Ishikawa (cell line): ENCODE measurements at regions not wholly inside any gene's neighbourhood (a gene's known extent, or its start where the extent isn't known, plus 50 kb on each side); places are given as distances from the start of the nearest gene placed in this dataset.

Experiments
- CEBPB ChIP-seq: IDR thresholded peaks from 2 replicates; pipeline ENCODE4 v1.6.1; 2012
- CREB1 ChIP-seq: IDR thresholded peaks from 2 replicates; pipeline ENCODE4 v1.6.1; 2012; ENCODE audit warnings: low read depth
- EP300 ChIP-seq: IDR thresholded peaks from 2 replicates; pipeline ENCODE4 v1.6.1; 2012; ENCODE audit warnings: borderline replicate concordance
- FOXM1 ChIP-seq: IDR thresholded peaks from 2 replicates; pipeline ENCODE4 v1.6.1; 2012; ENCODE audit warnings: low read depth, borderline replicate concordance
- NFIC ChIP-seq: IDR thresholded peaks from 2 replicates; pipeline ENCODE4 v1.6.1; 2012
- TAF1 ChIP-seq: IDR thresholded peaks from 2 replicates; pipeline ENCODE4 v1.6.1; 2012; ENCODE audit warnings: low read depth, mild to moderate bottlenecking
- TCF12 ChIP-seq: IDR thresholded peaks from 2 replicates; pipeline ENCODE4 v1.6.1; 2012; ENCODE audit warnings: low read depth
- YY1 ChIP-seq: IDR thresholded peaks from 2 replicates; pipeline ENCODE4 v1.6.1; 2012; ENCODE audit warnings: low read depth
- ZBTB7A ChIP-seq: IDR thresholded peaks from 2 replicates; pipeline ENCODE4 v1.6.1; 2012; ENCODE audit warnings: low read depth
- TF ChIP-seq, protein P1 (sequence below): IDR thresholded peaks from 2 replicates; pipeline ENCODE4 v1.6.1; 2012; ENCODE audit warnings: low read depth, mild to moderate bottlenecking

DNA sequence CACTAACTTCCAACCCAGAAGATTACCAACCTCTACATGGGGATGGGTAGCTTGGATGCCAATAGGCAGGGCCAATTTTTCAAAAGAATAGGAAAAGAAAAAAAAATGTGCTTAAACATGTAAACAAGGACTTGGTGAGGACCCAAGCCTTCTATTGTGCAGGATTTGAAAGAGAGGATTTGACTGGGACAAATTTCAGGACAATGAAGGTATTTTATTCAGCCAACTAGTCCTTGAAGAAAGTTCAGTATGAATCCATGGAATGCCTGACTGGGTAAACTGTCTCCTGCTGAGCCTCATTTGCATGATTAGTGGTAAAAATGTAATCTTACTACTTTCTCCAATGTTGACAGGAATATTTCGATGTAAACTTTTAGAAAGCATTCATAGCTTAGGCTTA is 192.5 kb upstream of the RORB start:
- TF ChIP-seq EP300, result no peak
- TF ChIP-seq YY1, result no peak
- no peak for TF ChIP-seq CREB1
- no peak for TF ChIP-seq TCF12
- TF ChIP-seq FOXM1, result no peak
- TF ChIP-seq NFIC, result no peak
- no peak for TF ChIP-seq ZBTB7A
- TF ChIP-seq, protein P1, sequence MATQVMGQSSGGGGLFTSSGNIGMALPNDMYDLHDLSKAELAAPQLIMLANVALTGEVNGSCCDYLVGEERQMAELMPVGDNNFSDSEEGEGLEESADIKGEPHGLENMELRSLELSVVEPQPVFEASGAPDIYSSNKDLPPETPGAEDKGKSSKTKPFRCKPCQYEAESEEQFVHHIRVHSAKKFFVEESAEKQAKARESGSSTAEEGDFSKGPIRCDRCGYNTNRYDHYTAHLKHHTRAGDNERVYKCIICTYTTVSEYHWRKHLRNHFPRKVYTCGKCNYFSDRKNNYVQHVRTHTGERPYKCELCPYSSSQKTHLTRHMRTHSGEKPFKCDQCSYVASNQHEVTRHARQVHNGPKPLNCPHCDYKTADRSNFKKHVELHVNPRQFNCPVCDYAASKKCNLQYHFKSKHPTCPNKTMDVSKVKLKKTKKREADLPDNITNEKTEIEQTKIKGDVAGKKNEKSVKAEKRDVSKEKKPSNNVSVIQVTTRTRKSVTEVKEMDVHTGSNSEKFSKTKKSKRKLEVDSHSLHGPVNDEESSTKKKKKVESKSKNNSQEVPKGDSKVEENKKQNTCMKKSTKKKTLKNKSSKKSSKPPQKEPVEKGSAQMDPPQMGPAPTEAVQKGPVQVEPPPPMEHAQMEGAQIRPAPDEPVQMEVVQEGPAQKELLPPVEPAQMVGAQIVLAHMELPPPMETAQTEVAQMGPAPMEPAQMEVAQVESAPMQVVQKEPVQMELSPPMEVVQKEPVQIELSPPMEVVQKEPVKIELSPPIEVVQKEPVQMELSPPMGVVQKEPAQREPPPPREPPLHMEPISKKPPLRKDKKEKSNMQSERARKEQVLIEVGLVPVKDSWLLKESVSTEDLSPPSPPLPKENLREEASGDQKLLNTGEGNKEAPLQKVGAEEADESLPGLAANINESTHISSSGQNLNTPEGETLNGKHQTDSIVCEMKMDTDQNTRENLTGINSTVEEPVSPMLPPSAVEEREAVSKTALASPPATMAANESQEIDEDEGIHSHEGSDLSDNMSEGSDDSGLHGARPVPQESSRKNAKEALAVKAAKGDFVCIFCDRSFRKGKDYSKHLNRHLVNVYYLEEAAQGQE, result no peak
- no peak for TF ChIP-seq CEBPB
- no peak for TF ChIP-seq TAF1
